Anterior cingulate cortex (tissue), 58 donors: ENCODE measurements at regions not wholly inside any gene's neighbourhood (a gene's known extent, or its start where the extent isn't known, plus 50 kb on each side); places are given as distances from the start of the nearest gene placed in this dataset.

Experiments
- DNase-seq, 58 donors: peaks; one replicate each; lab custom pipeline; 2025; lab: John Stamatoyannopoulos, UW

GRCh38 chr3:147049305-147049704 lies 357.0 kb downstream of the ZIC4 start:
- DNase-seq: no peak

GRCh38 chr3:147046916-147047315 lies 359.4 kb downstream of the ZIC4 start:
- peak in 2 of 58 donors; percentile 3 to 13 for DNase-seq

DNA sequence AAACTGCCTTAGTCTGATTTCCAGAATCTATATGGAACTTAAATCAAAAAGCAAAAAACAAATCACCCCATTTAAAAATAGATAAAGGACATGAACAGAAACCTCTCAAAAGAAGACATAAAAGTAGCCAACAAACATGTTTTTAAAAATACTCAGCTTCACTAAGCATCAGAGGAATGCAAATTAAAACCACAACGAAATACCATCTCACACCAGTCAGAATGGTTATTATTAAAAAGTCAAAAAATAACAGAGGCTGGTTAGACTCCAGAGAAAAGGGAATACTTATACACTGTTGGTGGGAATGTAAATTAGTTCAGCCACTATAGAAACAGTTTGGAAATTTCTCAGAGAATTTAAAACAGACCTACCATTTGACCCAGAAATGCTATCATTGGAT lies 367.9 kb downstream of the ZIC4 start:
- DNase-seq: no peak

DNA sequence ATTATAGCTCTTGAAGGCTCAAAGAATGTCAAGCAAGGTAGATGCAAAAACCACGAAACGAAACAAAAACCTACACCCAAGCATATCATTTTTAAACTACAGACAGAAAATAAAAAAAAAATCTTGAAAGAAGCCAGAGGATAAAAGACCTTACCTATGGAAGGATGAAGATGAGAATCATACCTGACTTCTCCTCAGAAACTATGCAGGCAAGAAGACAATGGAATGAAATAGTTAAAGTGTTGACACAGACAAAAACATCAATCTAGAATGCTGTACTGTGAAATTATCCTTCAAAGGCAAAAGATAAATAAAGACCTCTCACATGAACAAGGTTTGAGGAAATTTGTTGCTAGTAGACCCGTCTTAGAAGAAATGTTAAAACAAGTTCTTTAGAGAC lies 372.0 kb downstream of the ZIC4 start:
- no peak for DNase-seq

GRCh38 chr3:147030274-147030673 lies 376.1 kb downstream of the ZIC4 start:
- DNase-seq: no peak

DNA sequence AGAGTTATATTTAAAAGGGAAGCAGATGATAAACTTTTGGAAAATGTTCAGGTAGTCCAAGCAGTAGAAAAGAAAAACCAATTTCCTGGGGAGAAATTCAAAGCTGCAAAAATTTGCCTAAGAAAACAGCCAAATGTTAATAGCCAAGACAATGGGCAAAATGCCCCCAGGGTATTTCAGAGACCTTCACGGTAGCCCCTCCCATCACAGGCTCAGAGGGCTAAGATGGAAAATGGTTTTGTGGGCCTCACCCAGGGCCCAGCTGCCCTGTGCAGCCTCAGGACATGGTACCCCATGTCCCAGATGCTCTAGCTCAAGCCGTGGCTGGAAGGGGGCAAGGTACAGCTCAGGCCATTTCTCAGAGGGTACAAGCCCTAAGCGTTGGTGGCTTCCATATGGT lies 391.0 kb downstream of the ZIC4 start:
- no peak for DNase-seq

- DNase-seq: no peak
These were observed 397.5 kb downstream of the ZIC4 start for GRCh38 chr3:147008886-147009285.

DNA sequence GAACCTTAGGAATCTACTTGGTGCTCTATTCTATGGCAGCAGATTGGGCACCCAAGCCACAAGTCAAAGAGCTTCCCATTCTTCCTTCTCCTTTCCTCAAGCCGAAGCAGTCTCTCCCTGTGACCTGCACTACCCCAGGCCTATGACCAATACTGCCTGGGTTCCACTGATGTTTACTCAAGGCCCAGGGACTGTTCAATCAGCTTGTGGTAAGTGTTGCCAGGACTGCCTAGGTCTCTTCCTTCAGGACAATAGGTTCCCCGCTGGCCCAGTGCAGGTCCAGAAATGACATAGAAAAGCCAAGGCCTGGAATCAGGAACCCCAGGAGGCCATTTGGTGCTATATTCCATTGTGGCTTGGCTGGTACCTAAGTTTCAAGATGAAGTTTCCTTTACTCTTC lies 397.9 kb downstream of the ZIC4 start:
- DNase-seq: no peak

GRCh38 chr3:147007736-147008245 lies 398.6 kb downstream of the ZIC4 start:
- no peak for DNase-seq

- no peak for DNase-seq
These were observed 397.6 kb upstream of the PLSCR5 start for GRCh38 chr3:147002721-147003120.

GRCh38 chr3:147000274-147000673 lies 395.1 kb upstream of the PLSCR5 start:
- no peak for DNase-seq

- DNase-seq: no peak
These were observed 386.8 kb upstream of the PLSCR5 start for GRCh38 chr3:146991907-146992306.

DNA sequence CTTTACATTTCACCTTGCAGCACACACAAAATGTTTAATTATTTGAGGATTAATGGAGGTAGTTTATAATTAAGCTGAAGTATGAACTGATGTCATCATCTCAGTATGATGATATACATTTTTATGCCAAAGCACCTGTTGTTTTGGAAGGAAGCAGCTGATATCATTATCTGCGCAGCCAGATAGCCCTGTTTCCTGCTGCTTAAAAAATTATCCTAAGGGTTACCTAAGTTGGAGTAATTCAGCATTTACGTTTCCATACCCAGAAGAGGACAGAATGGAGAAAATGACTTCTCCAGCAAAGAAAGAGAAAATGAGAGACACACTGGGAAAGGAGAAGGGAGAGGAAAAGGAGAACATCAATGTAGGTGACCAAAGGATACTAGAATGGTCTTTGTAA lies 370.3 kb upstream of the PLSCR5 start:
- DNase-seq: no peak

GRCh38 chr3:146975032-146975431 lies 369.9 kb upstream of the PLSCR5 start:
- DNase-seq: no peak

DNA sequence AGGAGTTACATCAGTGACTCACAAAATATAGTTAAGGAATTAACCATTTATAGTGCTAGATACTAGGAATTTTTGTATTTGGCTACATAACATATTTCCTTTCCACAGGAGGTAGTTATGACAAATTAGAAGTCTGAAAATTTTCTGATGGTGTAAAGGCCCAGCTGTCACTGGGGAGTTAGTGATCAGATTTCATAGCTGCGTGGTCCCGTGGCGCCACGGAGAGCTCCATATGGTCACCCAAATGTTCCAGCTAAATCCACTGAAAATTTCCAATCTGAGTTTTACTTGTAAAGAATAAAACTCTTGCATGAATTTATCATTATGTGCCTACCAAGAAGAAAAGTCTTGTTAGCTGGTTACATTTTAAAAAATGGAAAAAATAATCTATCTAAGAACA lies 368.9 kb upstream of the PLSCR5 start:
- peak in 18 of 58 donors; percentile 0 to 46 (median 8) for DNase-seq

DNA sequence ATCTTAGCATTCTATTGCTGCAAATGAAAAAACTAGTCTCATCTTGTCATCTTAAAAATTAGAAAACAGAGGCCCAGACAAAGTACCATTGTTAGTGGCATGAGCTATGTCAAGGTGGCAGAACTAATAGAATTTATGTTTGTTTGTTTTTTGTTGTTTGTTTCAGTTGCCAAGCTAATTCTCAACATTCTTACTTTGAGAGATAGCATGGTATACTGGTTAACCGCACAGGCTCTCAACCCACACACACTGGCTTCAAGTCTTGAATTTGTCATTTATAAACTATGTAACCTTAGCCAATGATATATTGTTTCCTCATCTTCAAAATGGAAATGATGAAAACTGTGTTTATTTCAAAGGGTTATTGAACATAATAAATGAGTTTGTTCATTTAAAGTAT lies 367.6 kb upstream of the PLSCR5 start:
- no peak for DNase-seq

DNA sequence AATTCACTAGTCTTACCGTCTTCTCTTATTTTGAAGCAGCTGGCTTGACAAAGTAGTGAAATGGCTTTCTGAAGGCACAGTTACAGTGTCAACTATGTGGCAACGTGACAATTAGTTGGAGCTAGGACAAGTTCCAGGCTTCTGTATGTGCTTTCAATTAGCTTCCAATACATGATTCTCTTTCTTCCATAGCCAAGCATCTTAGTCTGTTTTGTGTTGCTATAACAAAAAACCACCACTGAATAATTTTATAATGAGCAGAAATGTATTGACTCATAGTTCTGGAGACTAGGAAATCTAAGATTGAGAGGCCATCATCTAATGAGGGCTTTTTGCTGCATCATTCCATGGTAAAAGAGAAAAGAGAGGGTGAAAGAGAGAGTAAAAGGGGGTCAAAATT lies 365.1 kb upstream of the PLSCR5 start:
- DNase-seq: no peak

DNA sequence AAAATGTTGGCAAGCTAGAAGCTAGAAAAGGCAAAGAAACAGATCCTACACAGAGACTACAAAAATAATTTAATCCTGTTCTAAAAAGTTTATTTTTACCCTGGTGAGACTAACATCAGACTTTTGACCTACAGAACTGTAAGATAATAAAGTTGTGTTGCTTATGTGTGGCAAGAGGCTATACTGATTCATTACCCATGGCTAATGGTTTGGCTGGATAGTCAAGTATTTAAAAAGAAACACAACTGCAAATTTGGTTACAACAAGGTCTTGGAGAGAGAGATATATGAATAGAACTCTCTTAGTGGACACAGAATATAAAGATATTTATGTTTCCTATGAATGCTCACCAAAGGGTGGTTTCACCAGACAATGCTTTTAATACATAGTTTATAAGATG lies 364.2 kb upstream of the PLSCR5 start:
- no peak for DNase-seq

DNA sequence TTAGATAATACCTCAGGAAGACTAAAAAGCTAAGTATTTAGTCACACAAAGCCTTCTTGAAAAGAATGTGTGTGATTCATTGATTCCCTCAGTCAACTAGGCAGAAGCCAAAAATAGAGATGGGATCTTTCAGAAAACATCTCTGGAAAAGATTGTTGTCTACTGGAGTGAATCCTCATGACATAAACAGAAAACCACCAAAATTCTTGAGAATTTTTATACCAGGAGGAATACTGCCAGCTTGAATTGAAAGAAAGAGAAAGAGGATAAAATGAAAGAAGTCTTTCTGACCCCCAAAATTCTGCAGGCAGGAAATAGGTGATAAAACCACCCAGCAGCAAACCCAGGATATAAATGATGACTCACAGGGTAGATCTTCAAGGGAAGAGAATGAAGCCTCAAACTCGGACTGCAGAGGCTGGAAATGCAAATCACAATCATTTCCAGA lies 363.1 kb upstream of the PLSCR5 start:
- DNase-seq: peak in 1 of 58 donors; percentile 7

GRCh38 chr3:146967783-146968182 lies 362.6 kb upstream of the PLSCR5 start:
- DNase-seq: no peak

GRCh38 chr3:146966124-146966523 lies 361.0 kb upstream of the PLSCR5 start:
- DNase-seq: no peak

DNA sequence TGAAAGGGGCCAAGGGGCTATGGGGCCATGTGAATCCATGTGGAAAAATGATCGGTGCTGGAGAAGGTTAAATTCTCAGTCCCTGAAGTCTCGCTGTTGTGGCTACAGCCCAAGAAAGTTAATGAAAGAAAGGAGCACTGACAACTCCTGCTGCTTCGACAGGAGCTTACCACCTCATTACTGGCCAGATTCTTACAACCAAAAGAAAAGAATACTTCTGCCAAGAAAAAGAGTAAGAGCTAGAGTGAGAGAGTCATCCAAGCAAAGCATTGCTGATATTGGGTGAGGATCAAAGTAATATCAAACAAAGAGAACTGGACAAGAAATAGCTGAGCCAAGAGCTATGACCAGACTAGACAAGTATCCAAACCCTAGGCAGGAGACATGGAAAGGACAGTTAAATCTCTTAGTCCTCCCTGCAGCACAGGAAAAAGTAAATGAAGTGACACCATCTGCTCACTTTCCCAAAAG lies 348.4 kb upstream of the PLSCR5 start:
- DNase-seq: peak in 4 of 58 donors; percentile 2 to 11 (median 9)

DNA sequence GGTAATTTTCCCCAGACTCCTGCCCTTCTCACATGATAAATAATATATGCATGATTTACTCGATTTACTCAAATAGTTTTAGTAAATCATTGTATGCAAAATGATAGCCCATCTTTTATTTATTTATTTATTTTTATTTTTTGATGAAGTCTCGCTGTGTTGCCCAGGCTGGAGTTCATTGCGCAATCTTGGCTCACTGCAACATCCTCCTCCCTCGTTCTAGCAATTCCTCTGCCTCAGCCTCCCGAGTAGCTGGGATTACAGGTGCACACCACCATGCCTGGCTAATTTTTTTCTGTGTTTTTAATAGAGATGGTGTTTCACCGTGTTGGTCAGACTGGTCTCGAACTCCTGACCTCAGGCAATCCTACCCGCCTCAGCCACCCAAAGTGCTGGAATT lies 343.8 kb upstream of the PLSCR5 start:
- no peak for DNase-seq
